GM20431 (cell line): ENCODE measurements at regions not wholly inside any gene's neighbourhood (a gene's known extent, or its start where the extent isn't known, plus 50 kb on each side); places are given as distances from the start of the nearest gene placed in this dataset.
"Not testable (repeated sequence)": the region's sequence is repeated elsewhere in the genome, so short reads cannot be mapped to it uniquely, and the experiment has no call there.

Source experiments
- in situ Hi-C: fragments of 300-500 bp; cut with MseI, MboI; formaldehyde crosslinking; loops from one replicate; pipeline ENCODE4 v1.15.0; 2020; ENCODE audit warnings: low sequenced_read_pairs; ENCODE audit not compliant: unreplicated experiment

DNA sequence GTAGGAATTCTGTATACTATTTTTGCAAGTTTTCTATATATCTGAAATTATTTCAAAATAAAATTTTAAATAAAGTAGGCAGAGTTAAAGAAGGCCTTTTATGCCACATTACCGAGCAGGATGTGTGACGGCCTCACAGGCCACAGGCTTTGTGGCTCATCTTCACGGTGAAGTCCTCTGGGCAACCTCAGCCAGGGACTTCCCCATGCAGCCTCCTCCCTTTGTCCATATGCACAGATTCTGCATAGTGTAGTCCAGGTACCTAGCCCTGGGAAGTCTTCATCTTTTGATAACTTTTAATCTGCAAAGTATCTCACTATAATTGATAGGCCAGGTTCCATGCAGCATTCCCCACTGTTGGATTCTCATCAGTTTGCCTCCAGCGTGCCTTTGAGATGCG is 62.8 kb downstream of the ARHGAP11B start:
- in situ Hi-C loops, result not testable (repeated sequence)

DNA sequence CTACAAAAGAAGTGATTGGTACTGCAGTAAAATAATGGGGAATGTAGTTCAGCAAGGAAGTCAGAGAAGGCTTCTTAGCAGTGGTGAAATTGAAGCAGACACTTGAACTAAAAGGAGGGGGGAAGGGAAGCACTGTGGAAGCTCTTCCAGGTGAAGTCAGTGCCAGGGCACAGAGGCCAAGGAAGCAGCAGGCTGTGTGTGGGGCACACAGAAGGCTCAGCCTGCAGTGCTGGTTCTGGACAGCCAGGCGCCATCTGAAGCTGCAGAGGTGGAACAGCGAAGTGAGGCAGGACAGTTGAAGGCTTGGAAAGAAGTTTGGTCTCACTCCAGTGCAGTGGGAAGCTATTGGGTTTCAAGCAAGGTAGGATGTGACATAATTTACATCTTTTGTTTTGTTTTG is 64.2 kb downstream of the ARHGAP11B start:
- in situ Hi-C loops, result not testable (repeated sequence)

DNA sequence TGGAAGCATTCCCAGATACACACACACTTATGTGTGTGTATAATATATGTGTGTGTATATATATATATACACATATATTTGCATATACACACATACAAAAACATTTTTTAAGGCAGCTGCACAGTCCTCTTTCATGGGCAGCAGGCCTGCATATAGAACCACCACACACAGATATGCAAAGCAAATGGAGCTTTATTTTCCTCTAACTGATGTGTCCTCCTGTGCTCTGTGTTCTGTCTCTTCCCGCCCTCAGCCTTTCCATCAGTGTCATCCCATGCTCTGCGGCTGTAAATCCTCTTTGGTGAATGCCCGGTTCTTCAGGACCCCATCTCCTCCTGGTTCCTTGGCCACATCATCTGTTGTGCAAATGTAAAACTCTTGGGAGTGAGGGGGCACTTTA is 69.9 kb downstream of the ARHGAP11B start:
- in situ Hi-C loops, result not testable (repeated sequence)

DNA sequence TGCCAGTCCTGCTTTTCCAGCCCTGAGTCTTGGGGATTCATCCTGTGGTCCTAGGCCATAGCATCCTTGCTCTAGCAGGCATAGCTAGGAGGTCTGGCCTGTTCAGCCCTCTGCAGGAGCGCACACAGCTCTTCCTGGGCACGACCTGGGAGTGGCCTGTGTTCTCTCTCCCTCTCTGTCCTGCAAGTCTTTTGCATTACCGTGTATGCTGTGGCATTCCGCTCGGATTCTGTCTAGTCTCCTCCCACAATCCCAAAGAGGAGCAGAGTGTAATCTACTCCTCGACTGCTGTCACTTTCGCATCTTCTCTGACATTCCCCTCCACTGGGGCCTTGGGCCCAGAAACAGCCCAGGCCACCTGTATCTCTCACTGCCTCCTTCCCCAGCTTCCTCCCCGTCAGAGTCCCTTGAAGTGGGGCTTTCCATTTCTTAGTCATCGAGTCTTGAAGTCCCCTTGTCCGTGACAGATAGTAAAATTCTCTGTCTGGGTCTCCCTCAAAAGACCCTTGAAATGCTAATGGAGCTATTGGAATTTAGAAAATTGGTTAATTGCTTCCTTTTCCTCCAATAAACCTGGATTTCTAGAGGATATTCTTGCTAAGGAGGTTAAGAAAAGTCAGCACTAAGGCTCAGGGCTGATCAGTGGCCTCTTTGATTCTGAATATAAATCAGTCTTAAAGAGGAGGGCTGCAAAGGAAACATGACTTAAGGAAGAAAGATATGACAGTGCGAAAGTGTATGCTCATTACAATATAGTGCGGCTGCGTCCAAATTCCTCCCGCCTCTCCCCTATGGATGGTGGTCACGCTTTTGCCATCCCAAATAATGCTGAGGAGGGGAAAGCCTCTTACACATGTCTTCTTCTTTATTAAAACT is 70.7 kb downstream of the ARHGAP11B start:
- in situ Hi-C loops, result not testable (repeated sequence)

DNA sequence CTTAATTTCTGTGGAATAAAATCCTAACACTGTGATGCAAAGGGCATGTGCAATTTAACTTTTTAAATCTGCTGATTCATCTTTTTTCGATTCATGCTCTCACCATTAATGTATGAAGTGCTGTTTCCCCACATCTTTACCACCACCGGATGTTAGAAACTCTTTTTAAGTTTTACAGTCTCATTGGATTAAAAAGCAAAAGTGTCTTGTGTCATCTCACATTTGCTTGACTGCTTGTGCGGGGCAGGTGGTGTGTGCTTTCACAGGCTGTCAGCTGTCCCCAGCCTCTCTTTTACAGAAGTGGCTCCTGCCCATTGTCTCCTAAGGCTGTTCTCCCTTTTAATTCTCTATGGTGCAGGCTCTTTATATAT is 71.4 kb downstream of the ARHGAP11B start:
- in situ Hi-C loops, result not testable (repeated sequence)

DNA sequence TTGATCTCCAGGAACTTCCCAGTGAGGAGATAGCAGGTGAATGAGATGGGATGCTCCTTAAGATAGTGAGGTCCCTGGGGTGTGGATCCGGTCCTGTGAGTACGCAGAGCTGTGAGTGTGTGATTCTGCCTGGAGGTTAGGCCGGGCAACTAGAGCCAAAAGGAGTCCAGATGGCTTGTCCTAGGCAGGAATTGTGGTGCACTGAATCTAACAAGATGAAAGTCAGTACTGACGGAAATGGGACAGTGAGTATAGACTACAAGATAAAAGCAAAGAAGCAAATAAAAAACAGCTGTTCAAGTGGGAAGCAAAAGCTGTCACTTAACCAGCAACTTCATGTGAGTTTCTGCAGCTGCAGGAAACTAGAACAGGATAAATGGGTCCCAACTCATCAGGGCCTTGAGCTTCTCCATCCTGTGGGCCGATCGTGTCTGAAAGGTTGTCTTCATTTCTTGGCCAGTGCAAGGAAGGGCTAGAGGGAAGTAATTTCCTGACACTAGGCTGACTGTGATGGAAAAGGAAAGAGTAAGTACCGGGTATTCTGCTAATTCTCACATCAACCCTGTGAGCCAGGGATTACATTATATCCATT is 74.2 kb downstream of the ARHGAP11B start:
- in situ Hi-C loops, result not testable (repeated sequence)

DNA sequence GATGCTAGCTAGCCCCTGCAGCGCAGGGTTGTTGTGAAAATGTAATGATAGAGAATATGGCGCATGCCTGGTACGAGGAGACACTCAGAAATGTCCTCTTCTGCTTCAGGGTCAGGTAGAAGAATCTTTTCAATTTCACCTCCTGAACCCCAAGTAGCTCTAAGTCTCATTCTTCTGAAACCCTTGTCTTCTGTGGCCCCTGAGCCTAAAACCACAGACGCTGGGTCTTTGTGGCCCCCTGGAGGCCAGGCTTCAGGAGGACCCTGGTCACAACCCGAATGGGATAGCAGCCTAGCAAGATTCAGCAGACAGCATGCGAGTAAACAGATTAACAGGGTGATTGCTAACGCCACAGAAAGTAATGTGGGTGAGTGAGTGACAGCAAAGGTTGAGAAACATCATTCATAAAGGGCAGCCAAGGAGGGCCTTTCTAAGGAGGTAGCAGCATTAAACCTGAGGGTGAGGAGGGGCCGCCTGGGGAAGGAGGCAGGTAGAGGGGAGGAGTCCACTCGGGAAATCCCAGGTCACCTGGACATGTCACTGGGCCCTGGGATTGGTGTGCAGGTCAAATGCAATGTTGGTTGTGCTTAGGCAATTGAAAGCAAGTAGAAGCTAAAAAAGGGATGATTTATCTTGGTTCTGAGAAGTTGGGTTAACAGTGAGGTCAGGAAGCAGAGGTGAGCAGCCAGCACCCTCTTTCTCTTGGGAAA is 82.2 kb downstream of the ARHGAP11B start:
- in situ Hi-C loops, result not testable (repeated sequence)

DNA sequence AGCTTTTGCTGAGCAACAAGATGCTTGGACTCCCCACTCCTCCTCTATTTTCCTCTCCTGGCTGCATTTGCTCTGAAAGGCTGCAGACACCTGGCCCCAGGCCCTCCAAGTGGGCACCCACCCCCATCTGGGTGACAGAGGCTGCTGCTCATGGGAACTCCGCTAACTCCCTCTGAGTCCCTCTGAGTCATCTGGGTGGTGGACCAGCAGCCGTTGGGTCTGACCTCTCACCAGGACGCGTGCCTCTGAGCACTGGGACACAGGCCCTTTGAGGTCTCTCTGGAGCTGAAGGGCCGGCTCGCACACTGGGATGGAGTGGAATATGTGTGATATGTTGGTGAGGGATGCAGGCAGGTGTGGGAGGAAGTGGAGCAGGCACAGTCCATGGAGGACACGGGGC is 82.9 kb downstream of the ARHGAP11B start:
- in situ Hi-C loops, result not testable (repeated sequence)

DNA sequence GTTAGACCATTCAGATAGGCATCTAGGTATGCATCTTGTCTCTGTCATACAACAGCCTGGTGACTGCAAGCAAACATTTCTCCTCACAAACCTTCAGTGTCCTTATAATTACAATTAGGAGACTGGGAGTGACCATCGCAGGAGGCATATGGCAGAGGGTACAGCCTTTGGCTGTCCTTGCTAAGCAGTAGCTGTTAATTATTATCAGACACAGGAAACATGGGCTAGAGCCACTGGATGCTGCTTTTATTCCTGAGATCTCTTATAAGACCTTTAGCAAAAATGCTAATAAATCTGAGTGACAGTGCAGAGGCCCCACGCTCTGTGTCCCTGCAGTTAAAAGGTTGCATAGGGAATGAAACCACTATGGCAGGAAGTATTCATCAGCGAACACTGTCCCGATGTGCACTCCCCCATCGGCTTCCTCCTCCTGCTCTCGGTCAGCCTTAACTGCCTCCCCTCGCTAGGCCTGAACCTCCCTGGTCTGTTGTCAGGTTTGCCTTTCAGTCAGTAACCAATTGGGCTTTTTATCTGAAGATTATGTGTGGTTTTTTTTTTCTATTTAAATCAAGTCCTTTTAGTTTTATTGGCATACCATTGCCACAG is 92.2 kb downstream of the ARHGAP11B start:
- in situ Hi-C loops, result not testable (repeated sequence)

DNA sequence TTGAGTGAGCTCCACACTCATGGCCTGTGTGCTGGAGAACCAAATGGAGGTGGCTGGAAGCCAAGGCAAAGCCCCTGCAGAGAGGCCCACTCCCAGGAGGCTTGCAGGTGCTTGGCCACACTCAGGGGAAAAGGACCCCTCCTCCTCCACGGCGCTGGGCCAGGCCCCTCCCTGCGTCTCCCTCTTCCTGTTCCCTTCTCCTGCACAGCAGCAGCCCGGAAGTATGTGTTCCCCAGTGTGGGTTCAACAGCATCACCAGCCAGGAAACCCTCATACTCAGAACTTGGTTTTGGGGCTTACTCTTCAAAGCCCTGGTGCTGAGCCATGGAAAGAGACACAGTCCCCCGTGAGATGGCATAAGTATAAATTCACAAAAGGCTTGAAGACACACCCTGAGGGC is 93.4 kb downstream of the ARHGAP11B start:
- in situ Hi-C loops, result not testable (repeated sequence)

DNA sequence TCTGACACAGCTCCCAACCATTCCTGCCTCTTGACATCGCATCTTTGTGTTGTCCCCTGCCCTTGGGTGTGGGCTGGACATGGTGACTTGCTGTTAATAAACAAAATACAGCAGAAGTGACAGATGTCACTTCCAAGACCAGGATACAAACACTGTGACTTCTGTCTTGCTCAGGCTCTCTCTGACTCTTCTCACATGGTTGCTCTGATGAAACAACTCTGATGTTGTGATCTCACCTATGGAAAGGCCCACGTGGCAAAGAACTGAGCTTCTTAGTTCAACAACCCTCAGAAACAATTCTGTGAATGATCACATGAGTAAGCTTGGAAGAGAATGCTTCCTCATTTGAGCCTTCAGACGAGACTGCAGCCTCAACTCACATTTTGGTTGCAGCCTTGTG is 94.9 kb downstream of the ARHGAP11B start:
- in situ Hi-C loops, result not testable (repeated sequence)

DNA sequence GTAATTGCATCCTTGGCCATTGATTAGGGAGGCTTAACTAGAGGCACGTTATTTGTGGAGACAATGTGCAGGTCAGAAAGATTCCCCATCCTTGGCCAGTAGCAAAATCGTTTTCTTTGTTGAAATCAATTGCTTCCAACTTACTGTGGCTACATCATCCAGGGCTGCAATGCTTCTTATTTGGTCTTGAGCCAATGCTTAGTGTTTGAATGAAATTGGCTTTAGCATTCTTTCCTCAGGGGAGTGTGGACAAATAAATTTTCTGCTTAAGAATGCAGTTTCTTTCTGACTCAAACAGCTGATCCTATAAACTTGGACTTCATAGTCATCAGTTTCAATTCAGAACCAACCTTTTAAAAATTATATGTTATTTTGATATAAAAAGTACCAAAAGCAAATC is 95.6 kb downstream of the ARHGAP11B start:
- in situ Hi-C loops, result not testable (repeated sequence)

DNA sequence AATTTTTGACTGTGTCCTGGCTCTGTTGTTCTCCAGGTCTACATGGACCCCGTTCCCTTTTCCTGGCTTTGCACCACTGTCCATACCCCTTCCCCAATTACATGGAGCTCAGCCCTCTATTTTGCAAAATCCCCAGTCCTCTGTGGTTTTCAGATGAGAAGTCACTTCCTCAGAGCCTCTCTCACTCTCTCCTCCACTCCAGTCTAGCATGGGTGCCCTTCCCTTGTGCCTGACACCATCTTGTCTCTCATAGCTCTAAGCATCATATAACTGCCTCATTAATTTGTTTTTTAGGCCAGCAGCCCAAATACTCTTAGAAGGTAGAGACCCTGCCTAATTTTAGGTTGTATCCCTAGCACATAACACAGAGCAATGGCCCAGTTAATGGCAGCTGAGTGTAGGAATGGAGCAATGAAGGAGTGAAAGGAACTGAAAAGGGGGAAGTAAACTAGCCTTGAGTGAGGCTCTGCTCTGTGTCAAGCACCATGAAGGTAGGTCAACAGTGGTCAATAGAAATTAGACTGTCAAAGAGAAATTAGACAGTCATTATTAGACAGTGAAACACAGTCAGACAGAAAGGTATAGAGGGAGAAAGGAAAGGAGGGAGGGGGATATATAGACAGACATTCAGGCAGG is 97.7 kb downstream of the ARHGAP11B start:
- in situ Hi-C loops, result not testable (repeated sequence)

DNA sequence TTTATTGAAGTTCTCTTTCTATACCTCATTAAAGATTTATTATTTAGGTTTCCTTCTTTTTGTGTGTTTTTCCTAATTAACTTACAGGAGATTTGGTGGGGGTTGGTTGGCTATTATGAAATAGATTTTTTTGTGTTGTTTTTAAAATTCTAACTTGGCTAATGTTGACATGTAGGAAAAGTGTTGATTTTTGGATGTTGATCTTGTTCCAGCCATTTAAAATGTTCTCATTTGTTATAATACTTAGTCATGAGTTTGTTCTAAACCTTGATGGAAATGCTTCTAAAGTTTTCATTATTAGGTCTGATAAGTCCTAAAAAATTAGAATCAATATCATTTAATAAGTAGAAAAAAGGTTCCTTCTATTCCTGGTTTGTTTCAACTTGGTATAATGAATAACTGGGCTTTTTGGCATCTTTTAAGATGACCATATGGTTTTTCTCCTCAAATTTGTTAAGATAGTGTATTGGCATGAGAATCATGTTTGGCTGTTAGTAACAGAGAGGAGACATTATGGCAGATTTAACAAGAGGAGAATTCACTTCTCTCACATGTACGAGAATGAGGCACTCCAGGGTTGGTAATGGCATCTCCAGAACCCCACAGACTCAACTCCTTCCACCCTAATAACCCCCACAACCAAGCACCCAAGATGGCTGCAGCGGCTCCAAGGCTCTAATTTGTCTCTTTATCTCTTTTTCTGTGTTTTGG is 104.1 kb downstream of the ARHGAP11B start:
- in situ Hi-C loops, result not testable (repeated sequence)

DNA sequence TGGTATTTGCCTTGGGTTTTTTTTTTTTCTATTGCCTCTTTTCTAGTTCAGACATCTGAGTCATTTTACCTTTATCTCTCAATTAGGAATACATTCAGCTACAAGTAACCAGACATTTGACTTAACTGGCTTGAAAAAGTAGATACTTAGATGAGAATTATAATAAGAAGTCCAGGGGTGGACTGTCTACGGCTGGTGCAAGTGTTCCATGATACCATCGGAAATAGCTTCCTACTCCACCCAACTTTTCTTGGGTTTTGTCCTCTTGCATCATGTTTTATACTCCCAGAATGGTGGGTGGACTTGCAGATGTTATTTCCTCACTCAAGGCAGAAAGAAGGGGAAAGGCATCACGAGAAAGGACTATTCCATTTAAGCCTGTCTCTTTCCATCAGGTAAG is 104.7 kb downstream of the ARHGAP11B start:
- in situ Hi-C loops, result not testable (repeated sequence)

DNA sequence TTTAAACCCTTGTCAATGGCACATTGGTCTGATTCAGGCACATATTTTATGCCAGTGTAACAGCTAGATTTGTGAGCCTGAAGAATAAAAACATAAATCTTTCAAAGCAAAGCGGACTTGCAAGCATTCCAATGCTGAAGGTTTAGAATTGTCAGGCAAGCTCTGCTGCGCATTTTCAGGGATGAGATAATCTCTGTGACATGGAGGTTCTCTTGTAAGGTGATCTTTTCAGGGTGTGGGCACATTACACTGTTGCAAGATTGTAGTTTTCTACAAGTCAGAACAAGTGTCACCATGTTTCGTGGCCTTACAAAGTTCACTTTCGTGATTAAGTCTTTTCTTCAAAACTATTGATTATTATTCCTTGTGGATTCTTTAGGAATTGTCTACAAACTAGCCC is 106.2 kb downstream of the ARHGAP11B start:
- in situ Hi-C loops, result not testable (repeated sequence)

DNA sequence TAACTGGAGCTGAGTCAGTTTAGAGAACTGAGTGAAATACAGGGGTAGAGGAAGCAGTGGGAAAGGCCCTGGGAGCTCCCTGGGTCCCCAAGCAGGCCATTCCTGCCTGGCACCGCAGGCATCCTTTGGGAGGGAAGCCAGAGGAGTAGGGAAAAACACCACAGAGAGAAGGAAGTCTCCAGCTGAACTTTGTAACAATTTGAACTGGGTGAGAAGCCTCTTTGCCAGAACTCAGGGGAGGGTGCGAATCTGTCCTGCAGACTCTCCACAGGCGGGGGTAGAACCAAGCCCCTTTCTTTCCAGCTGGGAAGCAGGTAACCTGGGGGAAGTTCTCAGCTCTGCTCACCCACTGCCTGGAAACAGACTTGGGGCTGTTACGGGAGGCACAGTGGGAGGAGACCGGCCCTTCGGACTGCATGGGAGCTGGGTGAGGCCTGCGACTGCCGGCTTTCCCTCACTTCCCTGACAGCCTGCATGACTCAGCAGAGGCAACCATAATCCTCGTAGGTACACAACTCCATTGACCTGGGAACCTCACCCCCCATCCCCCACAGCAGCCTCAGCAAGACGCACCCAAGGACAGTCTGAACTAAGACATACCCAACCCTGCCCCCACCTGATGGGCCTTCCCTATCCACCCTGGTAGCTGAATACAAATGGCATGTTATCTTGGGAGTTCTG is 110.1 kb downstream of the ARHGAP11B start:
- in situ Hi-C loops, result not testable (repeated sequence)

DNA sequence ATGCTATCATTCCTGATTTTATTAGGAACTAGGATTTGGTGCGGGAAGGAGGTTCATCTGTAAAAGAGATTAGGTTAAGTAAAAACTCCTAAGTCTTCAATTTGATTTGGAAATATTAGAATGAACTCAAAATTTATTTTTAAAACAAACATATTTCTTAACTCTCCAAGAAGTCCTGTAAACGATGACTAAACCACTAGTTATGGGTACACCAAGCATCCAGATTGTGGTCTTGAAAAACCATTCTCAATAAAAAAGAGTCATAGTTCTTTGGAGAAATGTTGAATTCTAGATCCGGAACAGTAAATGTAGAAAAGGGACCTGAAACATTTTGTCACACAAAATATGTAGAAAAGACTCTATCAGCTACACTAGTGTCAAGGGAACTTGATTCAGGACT is 116.9 kb downstream of the ARHGAP11B start:
- in situ Hi-C loops, result not testable (repeated sequence)

DNA sequence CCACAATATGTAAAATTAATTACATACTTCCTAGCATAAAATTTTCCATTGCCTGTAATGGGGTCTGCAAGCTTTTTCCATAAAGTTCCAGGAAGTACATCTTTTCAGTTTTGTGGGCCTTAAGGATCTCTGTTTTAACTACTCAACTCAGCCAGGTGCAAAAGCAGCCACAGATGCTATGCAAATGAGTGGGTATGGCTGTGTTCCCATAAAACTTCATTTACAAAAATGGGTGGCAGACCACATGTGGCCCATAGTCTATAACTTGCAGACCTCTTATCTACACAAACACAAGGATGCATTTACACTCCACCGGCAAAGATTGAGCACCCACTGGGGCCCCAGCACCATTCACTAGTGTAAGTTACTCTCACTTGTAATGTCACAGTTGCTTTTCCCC is 123.1 kb downstream of the ARHGAP11B start:
- in situ Hi-C loops, result not testable (repeated sequence)
